Neural progenitor cell (in vitro differentiated cells): ENCODE measurements at regions not wholly inside any gene's neighbourhood (a gene's known extent, or its start where the extent isn't known, plus 50 kb on each side); places are given as distances from the start of the nearest gene placed in this dataset.

Experiments
- DNase-seq: peaks from one replicate; pipeline ENCODE4 v3.0.0-alpha.2; 2016; ENCODE audit warnings: low spot score
- H2AFZ ChIP-seq: fragments of 200-600 bp; sonication (generic); replicated peaks from 2 replicates; pipeline ENCODE4 v1.6.1; 2016; ENCODE audit warnings: antibody characterized with exemption
- H3F3A ChIP-seq: fragments of 200-600 bp; sonication (generic); 2 replicates; pipeline ENCODE4 v1.6.1; 2016; ENCODE audit warnings: antibody characterized with exemption, low read depth
- H3K27ac ChIP-seq: fragments of 200-600 bp; sonication (generic); 2 replicates; pipeline ENCODE4 v1.5.1; 2016; ENCODE audit warnings: mild to moderate bottlenecking
- H3K27me3 ChIP-seq: fragments of 200-600 bp; sonication (generic); 2 replicates; pipeline ENCODE4 v1.6.1; 2016; ENCODE audit warnings: mild to moderate bottlenecking, moderate library complexity
- H3K36me3 ChIP-seq: fragments of 200-600 bp; sonication (generic); 2 replicates; pipeline ENCODE4 v1.5.1; 2016
- H3K4me1 ChIP-seq: fragments of 200-600 bp; sonication (generic); 2 replicates; pipeline ENCODE4 v1.6.1; 2016; ENCODE audit warnings: mixed run types
- H3K4me2 ChIP-seq: fragments of 200-600 bp; sonication (generic); 2 replicates; pipeline ENCODE4 v1.6.1; 2016
- H3K4me3 ChIP-seq: fragments of 200-600 bp; sonication (generic); 2 replicates; pipeline ENCODE4 v1.5.1; 2016
- H3K79me2 ChIP-seq: fragments of 200-600 bp; sonication (generic); 2 replicates; pipeline ENCODE4 v1.6.1; 2016; ENCODE audit warnings: low read depth
- H3K9ac ChIP-seq: fragments of 200-600 bp; sonication (generic); 2 replicates; pipeline ENCODE4 v1.6.1; 2016
- H3K9me3 ChIP-seq: fragments of 200-600 bp; sonication (generic); 2 replicates; pipeline ENCODE4 v1.5.1; 2016; ENCODE audit warnings: low read depth
- H4K20me1 ChIP-seq: fragments of 200-600 bp; sonication (generic); 2 replicates; pipeline ENCODE4 v1.6.1; 2016; ENCODE audit warnings: low read depth
- H3K27ac Mint-ChIP-seq: 3 replicates; pipeline ENCODE4 v1.8.0; 2021; ENCODE audit warnings: mixed read lengths
- H3K27me3 Mint-ChIP-seq: 2 replicates; pipeline ENCODE4 v1.8.0; 2022; ENCODE audit warnings: low read depth, mild to moderate bottlenecking, inconsistent platforms, moderate library complexity, mixed read lengths; ENCODE audit not compliant: insufficient read depth
- H3K36me3 Mint-ChIP-seq: 3 replicates; pipeline ENCODE4 v1.8.0; 2021; ENCODE audit warnings: mixed read lengths
- H3K4me1 Mint-ChIP-seq: 3 replicates; pipeline ENCODE4 v1.8.0; 2021; ENCODE audit warnings: mixed read lengths
- H3K4me3 Mint-ChIP-seq: 3 replicates; pipeline ENCODE4 v1.8.0; 2021; ENCODE audit warnings: mild to moderate bottlenecking, moderate library complexity, mixed read lengths
- H3K9me3 Mint-ChIP-seq: 3 replicates; pipeline ENCODE4 v1.8.0; 2020; ENCODE audit warnings: mixed read lengths
- EZH2 ChIP-seq: fragments of 200-600 bp; sonication (generic); IDR thresholded peaks from 2 replicates; pipeline ENCODE4 v1.6.1; 2017; ENCODE audit warnings: antibody characterized with exemption, mild to moderate bottlenecking, moderate library complexity
- EZH2phosphoT487 ChIP-seq: fragments of 200-600 bp; sonication (generic); IDR thresholded peaks from 2 replicates; pipeline ENCODE4 v1.6.1; 2017; ENCODE audit warnings: antibody characterized with exemption
- TF ChIP-seq, protein P1 (sequence below): fragments of 200-600 bp; sonication (generic); IDR thresholded peaks from 2 replicates; pipeline ENCODE4 v1.5.1; 2017; ENCODE audit warnings: antibody characterized with exemption, mild to moderate bottlenecking

DNA sequence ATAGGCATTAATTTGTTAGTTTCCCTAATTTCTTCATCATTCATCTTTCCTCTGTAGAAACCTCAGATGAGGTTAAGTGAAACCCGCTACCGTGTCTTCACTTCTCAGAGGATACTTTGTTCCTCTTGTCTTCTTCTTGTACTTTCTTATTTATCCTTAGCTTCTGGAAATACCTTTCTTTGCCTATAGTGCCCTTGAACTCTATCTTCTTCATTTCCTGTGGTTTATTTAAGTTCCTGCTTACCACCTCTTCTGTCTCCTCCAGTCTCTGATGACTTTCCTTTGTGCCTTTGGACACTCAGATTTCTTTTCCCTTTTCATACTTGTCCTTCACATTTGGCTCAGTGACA is 159.6 kb upstream of the LEF1 start:
- H3K27ac ChIP-seq, result no peak overlapping the region
- H3K79me2 ChIP-seq, result no peaks in the 10 kb centered on the region
- H3K4me1 Mint-ChIP-seq, result peaks cover 9% of the 10 kb centered on the region
- peaks cover 4% of the 10 kb centered on the region for H3K27me3 Mint-ChIP-seq
- no peaks in the 10 kb centered on the region for H3K9me3 ChIP-seq
- H3K4me1 ChIP-seq, result peaks cover under 1% of the 10 kb centered on the region
- H2AFZ ChIP-seq, result no peak overlapping the region
- no peak overlapping the region for H3K4me3 ChIP-seq
- no peak overlapping the region for H3K9ac ChIP-seq
- H3K27me3 ChIP-seq, result no peaks in the 10 kb centered on the region
- no peaks in the 10 kb centered on the region for H3K36me3 Mint-ChIP-seq
- H3K4me3 Mint-ChIP-seq, result no peak overlapping the region
- no peaks in the 10 kb centered on the region for H3K9me3 Mint-ChIP-seq
- H3F3A ChIP-seq, result no peaks in the 10 kb centered on the region
- H3K4me2 ChIP-seq, result no peak overlapping the region
- no peaks in the 10 kb centered on the region for H4K20me1 ChIP-seq
- no peak for DNase-seq
- TF ChIP-seq EZH2 (no peak), EZH2phosphoT487 (no peak)
- TF ChIP-seq, protein P1, sequence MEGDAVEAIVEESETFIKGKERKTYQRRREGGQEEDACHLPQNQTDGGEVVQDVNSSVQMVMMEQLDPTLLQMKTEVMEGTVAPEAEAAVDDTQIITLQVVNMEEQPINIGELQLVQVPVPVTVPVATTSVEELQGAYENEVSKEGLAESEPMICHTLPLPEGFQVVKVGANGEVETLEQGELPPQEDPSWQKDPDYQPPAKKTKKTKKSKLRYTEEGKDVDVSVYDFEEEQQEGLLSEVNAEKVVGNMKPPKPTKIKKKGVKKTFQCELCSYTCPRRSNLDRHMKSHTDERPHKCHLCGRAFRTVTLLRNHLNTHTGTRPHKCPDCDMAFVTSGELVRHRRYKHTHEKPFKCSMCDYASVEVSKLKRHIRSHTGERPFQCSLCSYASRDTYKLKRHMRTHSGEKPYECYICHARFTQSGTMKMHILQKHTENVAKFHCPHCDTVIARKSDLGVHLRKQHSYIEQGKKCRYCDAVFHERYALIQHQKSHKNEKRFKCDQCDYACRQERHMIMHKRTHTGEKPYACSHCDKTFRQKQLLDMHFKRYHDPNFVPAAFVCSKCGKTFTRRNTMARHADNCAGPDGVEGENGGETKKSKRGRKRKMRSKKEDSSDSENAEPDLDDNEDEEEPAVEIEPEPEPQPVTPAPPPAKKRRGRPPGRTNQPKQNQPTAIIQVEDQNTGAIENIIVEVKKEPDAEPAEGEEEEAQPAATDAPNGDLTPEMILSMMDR, result no peak
- H3K27ac Mint-ChIP-seq, result no peak overlapping the region
- no peaks in the 10 kb centered on the region for H3K36me3 ChIP-seq

DNA sequence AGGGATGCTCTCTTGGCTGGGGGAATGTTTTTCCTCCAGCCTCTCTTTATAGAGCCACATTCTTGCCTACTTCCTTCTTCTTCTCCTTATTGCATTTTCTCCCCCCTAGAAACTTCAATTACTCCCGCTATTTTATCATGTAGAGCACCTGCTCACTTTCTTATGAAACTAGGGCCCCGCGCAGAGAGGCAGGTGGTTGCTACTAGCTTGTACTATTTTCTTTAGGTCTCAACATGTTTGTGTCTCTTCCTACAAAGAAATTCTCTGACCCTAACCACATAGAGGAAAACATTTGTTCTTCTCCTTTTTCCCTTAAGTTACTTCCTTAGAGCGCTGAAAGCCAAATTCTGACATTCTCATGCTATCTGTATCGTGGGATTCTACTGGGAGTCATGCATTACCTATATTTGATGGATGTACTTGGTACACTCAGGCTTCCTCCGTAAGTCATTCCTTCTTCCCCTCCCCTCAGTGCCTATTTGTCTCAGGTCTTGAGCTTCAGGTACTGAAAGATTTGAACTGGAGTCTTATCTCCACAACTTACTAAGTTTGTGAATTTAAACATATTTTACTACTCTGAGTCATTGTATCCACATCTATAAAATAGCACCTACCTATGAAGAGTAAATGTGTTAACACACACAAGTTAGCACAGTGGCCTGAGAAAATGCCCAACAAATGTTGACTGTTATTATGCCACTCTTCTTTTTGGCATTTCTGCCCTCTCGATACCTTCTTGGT is 159.1 kb upstream of the LEF1 start:
- Mint-ChIP-seq H3K4me1 (peaks cover 4% of the 10 kb centered on the region), H3K9me3 (no peaks in the 10 kb centered on the region), H3K36me3 (no peaks in the 10 kb centered on the region), H3K27me3 (peaks cover 4% of the 10 kb centered on the region), H3K4me3 (no peak overlapping the region), H3K27ac (no peak overlapping the region)
- no peaks in the 10 kb centered on the region for H3K27me3 ChIP-seq
- no peak for DNase-seq
- H3K79me2 ChIP-seq, result no peaks in the 10 kb centered on the region
- H3K9ac ChIP-seq, result no peak overlapping the region
- H4K20me1 ChIP-seq, result no peaks in the 10 kb centered on the region
- H3K4me2 ChIP-seq, result no peak overlapping the region
- no peak for TF ChIP-seq EZH2phosphoT487
- TF ChIP-seq, protein P1, result no peak
- H3K27ac ChIP-seq, result no peak overlapping the region
- H2AFZ ChIP-seq, result no peak overlapping the region
- H3K4me1 ChIP-seq, result no peaks in the 10 kb centered on the region
- H3K4me3 ChIP-seq, result no peak overlapping the region
- H3K9me3 ChIP-seq, result no peaks in the 10 kb centered on the region
- H3K36me3 ChIP-seq, result no peaks in the 10 kb centered on the region
- no peaks in the 10 kb centered on the region for H3F3A ChIP-seq

DNA sequence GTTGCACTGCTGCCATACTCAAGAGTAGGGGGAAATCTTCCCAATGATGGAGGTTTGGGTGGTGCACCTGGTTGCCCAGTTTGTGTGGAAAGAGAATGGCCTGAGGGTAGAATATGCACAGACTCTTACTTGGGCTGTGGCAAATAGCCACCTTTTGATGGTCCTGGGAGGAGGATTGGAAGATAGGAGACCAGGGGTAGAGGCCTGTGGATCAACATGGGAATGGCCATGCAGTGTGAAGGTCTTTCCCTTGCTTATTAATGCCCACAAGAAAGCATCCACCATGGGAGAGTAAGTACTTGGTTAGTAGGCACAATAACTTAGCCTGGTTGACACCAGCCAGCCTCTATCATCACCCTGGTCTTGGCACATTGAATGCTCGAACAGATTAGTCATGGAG is 156.8 kb upstream of the LEF1 start:
- Mint-ChIP-seq H3K9me3 (peaks cover 4% of the 10 kb centered on the region), H3K4me3 (no peak overlapping the region), H3K4me1 (no peaks in the 10 kb centered on the region), H3K27ac (no peak overlapping the region), H3K36me3 (no peaks in the 10 kb centered on the region), H3K27me3 (peaks cover 5% of the 10 kb centered on the region)
- H3K4me3 ChIP-seq, result no peak overlapping the region
- no peak overlapping the region for H3K27ac ChIP-seq
- TF ChIP-seq, protein P1, result no peak
- no peak for TF ChIP-seq EZH2phosphoT487
- TF ChIP-seq EZH2, result no peak
- H3K4me2 ChIP-seq, result no peak overlapping the region
- H4K20me1 ChIP-seq, result no peaks in the 10 kb centered on the region
- H3K9me3 ChIP-seq, result no peaks in the 10 kb centered on the region
- no peaks in the 10 kb centered on the region for H3K79me2 ChIP-seq
- H3K9ac ChIP-seq, result no peak overlapping the region
- no peaks in the 10 kb centered on the region for H3F3A ChIP-seq
- H3K4me1 ChIP-seq, result no peaks in the 10 kb centered on the region
- DNase-seq, result no peak
- no peaks in the 10 kb centered on the region for H3K36me3 ChIP-seq
- H2AFZ ChIP-seq, result no peak overlapping the region
- no peaks in the 10 kb centered on the region for H3K27me3 ChIP-seq
